NCI-H128 (cell line): ENCODE measurements at regions not wholly inside any gene's neighbourhood (a gene's known extent, or its start where the extent isn't known, plus 50 kb on each side); places are given as distances from the start of the nearest gene placed in this dataset.
"Not testable (repeated sequence)": the region's sequence is repeated elsewhere in the genome, so short reads cannot be mapped to it uniquely, and the experiment has no call there.

Experiments
- DNase-seq: peaks from one replicate; lab custom pipeline; 2025; ENCODE audit not compliant: unreplicated experiment; lab: John Stamatoyannopoulos, UW

- DNase-seq: no peak
Observed at GRCh38 chr6:47405273-47405672, 72.3 kb upstream of the CD2AP start.

DNA sequence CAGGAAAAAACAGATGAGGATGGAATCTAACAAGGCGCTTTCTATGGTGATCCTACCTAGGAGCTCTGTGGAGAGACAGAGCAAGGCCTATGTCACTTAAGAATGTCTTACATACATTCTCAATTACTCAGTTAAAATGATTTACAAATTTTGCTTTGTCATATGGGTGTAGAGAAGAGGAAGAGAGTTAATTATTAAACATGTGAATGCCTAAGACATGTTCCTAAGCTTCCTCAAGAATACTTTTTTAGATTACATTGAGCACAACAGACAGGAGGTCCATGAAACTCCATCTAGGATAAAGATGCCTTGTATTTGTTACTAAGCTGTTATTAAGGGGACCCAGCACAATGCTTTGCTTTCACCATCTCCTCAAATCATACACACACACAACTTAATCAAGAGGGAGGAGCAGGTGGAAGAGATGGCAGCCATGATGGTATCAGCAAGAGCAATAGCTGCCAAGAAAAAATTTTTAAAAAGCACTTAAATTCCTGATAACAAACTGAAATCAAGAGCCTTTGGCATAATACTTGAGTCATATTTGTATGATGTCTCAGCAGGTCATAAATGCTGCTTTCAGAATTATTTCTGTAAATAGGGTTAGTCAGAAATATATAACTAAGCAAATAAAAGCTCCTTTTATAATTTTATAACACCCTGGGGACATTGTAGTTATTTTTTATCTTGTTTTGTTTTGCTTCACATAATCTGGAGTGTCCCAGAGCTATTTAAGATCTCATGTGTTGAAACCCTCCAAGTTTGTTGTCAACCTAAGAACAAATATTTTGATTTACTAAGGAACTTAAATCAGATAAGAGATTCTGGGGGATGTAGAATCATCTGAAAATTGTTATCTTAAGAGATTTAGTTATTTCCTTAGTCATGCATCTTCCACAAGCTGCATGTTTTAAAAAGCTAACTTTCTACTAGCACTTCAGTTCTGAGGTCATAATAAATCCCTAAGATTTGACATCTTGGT is 70.0 kb upstream of the CD2AP start:
- DNase-seq: no peak

- DNase-seq: peak; percentile 8
Observed at GRCh38 chr6:47413752-47414422, 63.7 kb upstream of the CD2AP start.

GRCh38 chr6:47414423-47415167 is 63.0 kb upstream of the CD2AP start:
- no peak for DNase-seq

- no peak for DNase-seq
Observed at GRCh38 chr6:47416396-47417345, 60.9 kb upstream of the CD2AP start.

DNA sequence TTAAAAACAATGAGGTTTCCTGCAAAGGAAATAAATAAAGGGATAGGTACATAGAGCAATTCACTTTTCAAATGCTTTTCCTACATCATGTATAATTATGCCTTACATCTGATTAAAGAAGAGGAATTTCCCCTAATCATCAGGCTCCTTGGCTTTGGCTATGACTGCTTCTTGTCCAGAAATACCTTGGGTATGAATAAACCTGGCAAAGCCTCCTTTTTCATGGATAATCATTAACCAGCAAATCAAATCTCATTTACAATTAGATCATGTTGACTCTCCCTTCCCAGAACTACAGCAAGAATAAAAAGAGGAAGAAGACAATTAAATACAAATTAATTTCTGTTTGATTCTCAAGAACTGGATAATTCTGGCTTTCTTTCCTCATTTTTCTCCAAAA is 58.0 kb upstream of the CD2AP start:
- no peak for DNase-seq

- no peak for DNase-seq
Observed at GRCh38 chr6:47420394-47421371, 56.9 kb upstream of the CD2AP start.

- no peak for DNase-seq
Observed at GRCh38 chr6:47423079-47423478, 54.5 kb upstream of the CD2AP start.

- DNase-seq: no peak
Observed at GRCh38 chr6:47424436-47424836, 53.2 kb upstream of the CD2AP start.

DNA sequence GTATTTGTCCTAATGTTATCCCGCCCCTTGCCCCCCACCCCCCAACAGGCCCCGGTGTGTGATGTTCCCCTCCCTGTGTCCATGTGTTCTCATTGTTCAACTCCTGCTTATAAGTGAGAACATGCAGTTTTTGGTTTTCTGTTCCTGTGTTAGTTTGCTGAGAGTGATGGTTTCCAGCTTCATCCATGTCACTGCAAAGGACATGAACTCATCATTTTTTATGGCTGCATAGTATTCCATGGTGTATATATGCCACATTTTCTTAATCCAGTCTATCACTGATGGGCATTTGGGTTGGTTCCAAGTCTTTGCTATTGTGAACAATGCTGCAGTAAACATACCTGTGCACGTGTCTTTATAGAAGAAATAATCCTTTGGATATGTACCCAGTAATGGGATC is 51.9 kb upstream of the CD2AP start:
- DNase-seq: not testable (repeated sequence)

GRCh38 chr6:47426524-47427302 is 50.9 kb upstream of the CD2AP start:
- DNase-seq: no peak

- no peak for DNase-seq
Observed at GRCh38 chr6:47427680-47428079, 49.9 kb upstream of the CD2AP start.
